Left hindlimb (tissue), 1 donor: ENCODE measurements at regions not wholly inside any gene's neighbourhood (a gene's known extent, or its start where the extent isn't known, plus 50 kb on each side); places are given as distances from the start of the nearest gene placed in this dataset.
A peak's percentile ranks its signal among the peaks of the same experiment; 100 is the strongest.
"Not testable (repeated sequence)": the region's sequence is repeated elsewhere in the genome, so short reads cannot be mapped to it uniquely, and the experiment has no call there.

ENCODE experiments used
- DNase-seq: peaks from one replicate; pipeline ENCODE4 v3.0.0-alpha.2; 2018

GRCh38 chr18:75987913-75988312 is 507.1 kb downstream of the ZNF516 start:
- not testable (repeated sequence) for DNase-seq

- DNase-seq: no peak
These were observed 510.2 kb downstream of the ZNF516 start for GRCh38 chr18:75984853-75985252.

DNA sequence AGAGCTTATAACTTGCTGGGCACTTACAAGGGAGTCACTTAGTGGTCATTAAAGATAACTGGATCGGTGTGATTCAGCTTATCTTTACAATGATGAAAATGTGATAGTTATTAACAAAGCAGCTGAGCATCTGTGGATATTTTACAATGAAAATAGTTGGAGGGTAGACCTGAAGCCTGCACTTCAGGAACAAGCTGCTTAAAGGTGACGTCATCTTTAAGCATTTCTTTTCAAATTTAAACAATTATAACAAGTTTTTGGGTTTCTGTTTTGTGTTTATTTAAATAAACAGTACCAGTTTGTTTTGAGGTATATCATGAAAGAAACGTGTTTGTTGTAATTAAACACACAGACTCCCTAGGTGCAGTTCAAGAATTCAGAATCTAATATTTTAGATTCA is 513.9 kb downstream of the ZNF516 start:
- no peak for DNase-seq

GRCh38 chr18:75977081-75977480 is 518.0 kb downstream of the ZNF516 start:
- no peak for DNase-seq

GRCh38 chr18:75970212-75970611 is 524.8 kb downstream of the ZNF516 start:
- no peak for DNase-seq

GRCh38 chr18:75966431-75966830 is 528.6 kb downstream of the ZNF516 start:
- DNase-seq: no peak

- no peak for DNase-seq
These were observed 532.9 kb downstream of the ZNF516 start for GRCh38 chr18:75962036-75962572.

- not testable (repeated sequence) for DNase-seq
These were observed 532.9 kb upstream of the SMIM21 start for GRCh38 chr18:75960356-75960755.

DNA sequence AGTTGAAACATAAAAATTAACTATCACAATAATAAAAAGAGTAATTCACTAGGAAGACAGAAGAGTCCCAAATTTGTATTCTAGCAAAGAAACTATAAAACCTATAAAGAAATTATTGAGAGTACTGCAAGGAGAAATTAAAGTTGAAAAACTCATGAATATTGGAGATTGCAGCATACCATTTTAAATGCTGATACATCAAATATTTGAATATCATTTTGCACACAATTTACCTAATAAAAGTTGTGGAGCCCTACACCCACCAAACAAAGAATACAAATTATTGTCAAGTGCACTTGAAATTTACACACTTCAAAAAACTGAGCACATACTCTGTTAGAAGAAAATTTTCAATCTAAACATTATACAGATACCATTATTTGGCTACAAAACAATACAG is 531.6 kb upstream of the SMIM21 start:
- DNase-seq: no peak

- DNase-seq: no peak
These were observed 531.2 kb upstream of the SMIM21 start for GRCh38 chr18:75958683-75959082.

GRCh38 chr18:75945265-75945933 is 517.9 kb upstream of the SMIM21 start:
- DNase-seq: no peak

GRCh38 chr18:75937306-75937705 is 509.8 kb upstream of the SMIM21 start:
- no peak for DNase-seq

- no peak for DNase-seq
These were observed 509.4 kb upstream of the SMIM21 start for GRCh38 chr18:75936862-75937261.

DNA sequence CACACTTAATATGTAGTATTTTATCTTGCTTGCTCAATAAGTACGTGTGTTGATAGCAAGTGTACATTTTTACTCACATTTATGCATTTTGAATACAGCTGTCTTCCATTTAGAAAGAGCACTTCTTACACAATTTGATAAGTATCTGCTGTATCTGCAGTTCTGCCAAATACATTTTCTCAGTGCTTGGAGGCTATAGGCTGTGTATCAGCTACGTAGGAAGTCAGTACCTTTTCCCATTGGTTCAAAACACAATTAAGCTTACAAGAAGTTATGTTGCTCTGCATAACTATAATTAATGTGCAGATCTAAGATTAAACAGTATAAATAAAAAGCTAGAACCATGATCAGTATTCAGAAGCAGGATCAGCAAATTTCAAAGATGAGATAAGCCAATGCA is 503.6 kb upstream of the SMIM21 start:
- no peak for DNase-seq

- no peak for DNase-seq
These were observed 501.2 kb upstream of the SMIM21 start for GRCh38 chr18:75928706-75929105.

GRCh38 chr18:75927791-75928190 is 500.3 kb upstream of the SMIM21 start:
- DNase-seq: no peak

GRCh38 chr18:75926811-75927210 is 499.3 kb upstream of the SMIM21 start:
- DNase-seq: no peak

DNA sequence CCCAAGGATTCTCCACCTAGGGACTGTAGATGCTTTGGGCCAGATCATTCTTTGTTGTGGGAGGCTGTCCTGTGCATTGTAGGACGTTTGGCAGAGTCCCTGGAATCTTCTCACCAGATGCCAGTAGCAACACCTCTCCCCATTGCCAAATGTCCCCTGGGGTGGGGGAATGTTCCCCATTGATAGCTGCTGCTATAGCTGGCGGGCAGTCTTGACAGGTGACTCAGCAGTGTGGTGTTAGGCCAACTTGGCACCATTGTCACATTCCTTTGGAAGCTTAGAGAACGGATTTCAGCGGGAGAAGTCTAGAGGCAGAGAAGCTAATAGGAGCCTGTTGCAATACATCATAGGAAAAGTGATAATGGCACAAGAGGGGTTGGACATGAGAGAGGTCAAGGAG is 495.7 kb upstream of the SMIM21 start:
- DNase-seq: peak; percentile 64

DNA sequence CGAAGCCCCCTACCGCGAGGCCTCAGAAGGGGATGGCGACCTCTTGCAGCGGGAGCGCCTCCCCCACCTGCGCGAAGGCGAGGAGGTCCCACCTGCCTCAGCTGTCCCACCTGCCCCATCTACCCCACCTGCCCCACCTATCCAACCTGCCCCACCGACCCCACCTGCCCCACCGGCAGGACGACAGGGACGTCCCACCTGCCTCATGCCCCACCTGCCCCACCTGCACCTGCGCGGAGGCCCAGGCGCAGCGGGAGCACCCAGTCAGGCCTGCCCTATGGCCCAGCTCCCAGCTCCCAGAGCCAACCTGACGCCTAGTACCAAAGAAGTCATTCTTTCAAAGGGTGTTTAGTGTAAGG is 489.1 kb upstream of the SMIM21 start:
- DNase-seq: no peak

DNA sequence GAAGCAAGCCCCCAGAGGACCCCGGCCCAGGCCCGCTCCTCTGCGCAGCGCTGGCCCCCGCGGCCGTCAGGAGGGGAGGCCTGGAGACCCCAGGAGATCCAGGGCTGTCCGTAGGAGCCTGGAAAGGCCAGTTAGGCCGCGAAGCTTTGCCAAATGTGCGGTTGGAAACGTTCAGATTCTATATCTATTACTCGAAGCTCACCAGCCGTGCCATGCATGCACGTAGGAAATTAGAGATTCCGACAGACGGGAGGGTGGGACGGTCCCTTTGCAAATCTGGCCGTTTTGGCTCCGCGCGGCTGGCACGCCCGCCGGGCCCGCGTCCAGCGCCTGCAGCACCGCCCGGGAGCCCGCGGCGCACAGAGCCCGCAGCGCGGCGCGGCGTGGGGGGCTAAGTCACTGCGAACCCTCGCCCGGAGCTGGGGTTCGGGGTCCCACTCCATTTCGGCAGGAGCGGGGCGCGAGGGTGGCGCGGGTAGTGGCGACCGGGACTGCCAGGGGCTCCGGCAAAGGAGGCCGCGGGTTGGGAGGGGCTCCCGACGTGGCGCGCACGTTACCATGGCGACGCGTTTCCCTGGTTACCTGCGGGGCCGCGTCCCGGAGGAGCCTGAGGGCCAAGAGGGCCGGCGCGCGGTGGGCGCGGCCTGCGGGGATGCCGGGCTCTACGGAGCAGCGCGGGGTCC is 488.6 kb upstream of the SMIM21 start:
- peak; percentile 78 for DNase-seq

- no peak for DNase-seq
These were observed 485.3 kb upstream of the SMIM21 start for GRCh38 chr18:75912829-75913228.

DNA sequence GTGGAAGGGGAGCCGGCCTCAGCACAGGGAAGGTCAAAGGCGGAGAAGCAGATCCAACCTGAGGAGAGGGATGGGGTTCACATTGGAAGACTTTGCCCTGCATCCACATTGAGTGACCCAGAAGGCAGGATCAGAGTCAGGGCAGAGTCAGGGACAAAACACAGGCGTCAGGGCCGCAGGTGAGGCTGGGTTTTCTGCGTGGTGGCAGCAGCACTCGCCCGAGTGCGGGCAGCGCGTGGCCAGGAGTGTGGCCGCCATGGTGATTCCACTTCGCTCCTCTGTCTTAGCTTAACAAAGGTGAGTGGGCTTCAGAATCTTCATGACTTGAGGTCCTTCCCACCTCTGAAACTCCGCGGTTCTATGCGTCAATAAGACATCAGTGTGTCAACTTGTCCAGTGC is 476.9 kb upstream of the SMIM21 start:
- no peak for DNase-seq

- DNase-seq: no peak
These were observed 471.1 kb upstream of the SMIM21 start for GRCh38 chr18:75898651-75899050.

DNA sequence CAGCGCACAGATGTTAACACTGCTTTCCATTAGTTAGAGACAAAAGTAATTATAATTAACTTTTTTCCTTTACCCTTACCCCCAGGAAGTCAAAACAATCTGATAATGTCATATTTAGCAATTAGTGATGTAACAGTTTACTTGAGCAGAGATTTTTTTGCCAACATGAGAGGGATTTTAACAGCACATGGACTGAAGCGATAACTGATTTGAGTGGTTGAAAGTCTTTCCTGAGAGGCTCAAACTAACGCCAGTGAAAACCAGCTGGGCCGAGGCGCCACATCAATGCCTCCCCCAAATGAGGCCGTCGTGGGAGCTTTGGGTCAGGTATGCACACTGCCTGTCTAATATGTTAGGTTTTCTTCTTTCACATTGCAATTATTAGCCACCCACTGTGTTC is 469.9 kb upstream of the SMIM21 start:
- DNase-seq: no peak

DNA sequence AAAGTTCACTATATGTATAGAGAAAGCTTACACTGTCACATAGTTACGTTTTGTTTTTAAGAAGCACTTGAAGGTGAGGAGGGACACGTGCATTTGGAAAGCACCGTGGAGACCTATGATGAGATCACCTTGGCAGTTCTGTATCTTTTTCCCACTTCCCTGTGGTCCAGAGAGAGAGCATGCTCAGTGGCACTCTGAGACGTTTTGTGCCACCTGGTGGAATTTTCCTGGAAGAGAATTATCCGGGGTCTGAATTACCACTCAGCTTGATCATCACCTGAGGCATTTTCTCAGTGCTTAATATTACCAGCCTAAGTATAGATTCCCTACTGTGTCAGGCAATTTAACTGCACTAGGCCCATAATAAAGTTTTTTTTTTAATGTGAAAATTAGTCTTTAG is 469.4 kb upstream of the SMIM21 start:
- no peak for DNase-seq
